GM10266 (cell line): ENCODE measurements at regions not wholly inside any gene's neighbourhood (a gene's known extent, or its start where the extent isn't known, plus 50 kb on each side); places are given as distances from the start of the nearest gene placed in this dataset.

Source experiments
- DNase-seq: peaks from one replicate; pipeline ENCODE4 v3.0.0; 2012; ENCODE audit errors: extremely low spot score
- TF ChIP-seq, protein P1 (sequence below): IDR thresholded peaks from 2 replicates; pipeline ENCODE4 v1.5.1; 2012; ENCODE audit warnings: mild to moderate bottlenecking, low read depth; ENCODE audit not compliant: control insufficient read depth, insufficient read depth; ENCODE audit errors: missing control alignments

DNA sequence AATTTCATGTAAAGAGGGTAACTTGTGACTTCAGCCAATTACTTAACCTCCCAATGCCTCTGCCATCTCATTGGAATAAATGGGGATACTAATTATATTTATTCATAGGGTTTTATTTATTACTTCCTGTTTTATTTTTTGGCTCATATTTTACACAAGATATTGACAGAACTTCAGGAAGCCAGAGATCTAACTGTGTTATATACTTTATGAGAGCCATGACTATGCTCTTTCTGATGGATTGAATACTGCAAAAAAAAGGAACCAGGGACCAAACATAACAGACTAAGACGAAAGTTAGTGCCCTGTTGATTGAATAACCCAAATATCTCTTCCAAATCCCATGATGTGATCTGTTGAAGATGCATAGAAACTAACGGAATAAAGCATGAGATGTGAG is 243.3 kb upstream of the STARD13 start:
- TF ChIP-seq, protein P1, sequence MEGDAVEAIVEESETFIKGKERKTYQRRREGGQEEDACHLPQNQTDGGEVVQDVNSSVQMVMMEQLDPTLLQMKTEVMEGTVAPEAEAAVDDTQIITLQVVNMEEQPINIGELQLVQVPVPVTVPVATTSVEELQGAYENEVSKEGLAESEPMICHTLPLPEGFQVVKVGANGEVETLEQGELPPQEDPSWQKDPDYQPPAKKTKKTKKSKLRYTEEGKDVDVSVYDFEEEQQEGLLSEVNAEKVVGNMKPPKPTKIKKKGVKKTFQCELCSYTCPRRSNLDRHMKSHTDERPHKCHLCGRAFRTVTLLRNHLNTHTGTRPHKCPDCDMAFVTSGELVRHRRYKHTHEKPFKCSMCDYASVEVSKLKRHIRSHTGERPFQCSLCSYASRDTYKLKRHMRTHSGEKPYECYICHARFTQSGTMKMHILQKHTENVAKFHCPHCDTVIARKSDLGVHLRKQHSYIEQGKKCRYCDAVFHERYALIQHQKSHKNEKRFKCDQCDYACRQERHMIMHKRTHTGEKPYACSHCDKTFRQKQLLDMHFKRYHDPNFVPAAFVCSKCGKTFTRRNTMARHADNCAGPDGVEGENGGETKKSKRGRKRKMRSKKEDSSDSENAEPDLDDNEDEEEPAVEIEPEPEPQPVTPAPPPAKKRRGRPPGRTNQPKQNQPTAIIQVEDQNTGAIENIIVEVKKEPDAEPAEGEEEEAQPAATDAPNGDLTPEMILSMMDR, result no peak
- no peak for DNase-seq

DNA sequence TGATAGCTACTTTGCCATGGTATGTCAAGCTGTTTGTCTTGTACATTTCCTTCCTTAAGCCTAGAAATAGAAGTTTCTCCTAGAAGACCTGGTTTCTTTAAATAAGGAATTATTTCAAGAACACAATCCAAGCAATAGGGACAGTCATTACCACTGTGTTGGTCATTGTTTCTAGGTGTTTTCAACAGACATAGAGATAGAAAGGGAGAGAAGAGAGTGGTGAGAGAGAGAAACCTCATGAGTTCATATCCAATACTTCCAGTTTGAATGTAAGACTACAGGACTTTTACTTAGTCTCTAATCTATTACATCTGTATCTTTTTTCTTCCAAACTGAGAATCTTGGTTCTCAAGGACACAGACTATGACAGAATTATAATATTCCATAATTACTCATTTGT is 245.9 kb upstream of the STARD13 start:
- TF ChIP-seq, protein P1, result no peak

DNA sequence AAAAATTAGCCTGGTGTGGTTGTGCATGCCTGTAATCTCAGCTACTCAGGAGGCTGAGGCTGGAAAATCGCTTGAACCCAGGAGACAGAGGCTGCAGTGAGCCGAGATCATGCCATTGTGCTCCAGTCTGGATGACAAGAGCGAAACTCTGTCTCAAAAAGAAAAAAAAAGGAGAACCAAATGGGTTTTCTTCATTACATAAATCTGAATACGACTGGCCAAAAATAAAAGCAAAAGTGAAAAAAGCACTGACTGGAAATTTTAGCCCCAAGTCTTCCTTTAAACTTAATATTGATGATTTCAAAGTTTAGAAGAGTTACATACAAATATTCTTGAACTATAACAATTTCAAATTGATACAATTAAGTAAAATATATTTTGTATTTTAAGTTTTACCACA is 249.5 kb upstream of the STARD13 start:
- TF ChIP-seq, protein P1, result no peak
- DNase-seq, result no peak

More for the DNA sequence above, 245.9 kb upstream of the STARD13 start:
- no peak for DNase-seq

DNA sequence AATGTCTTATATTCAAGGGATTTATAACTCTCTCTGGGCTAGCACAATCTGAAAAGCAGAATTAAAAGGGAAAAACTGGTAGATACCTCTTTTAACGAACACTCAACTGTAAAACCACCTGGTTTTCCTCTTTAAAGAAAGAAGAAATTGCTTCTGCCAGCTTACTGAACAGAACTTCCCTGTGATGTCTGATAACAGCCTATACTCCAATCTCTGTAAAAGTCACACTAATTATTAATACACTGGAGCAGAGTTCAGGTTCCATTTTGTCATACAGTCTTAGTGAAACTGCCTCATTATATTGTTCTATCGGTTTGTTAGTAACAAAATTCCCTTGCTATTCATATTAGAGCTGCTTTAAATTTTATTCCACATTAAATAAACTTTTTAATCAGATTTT is 251.0 kb upstream of the STARD13 start:
- DNase-seq, result no peak
- TF ChIP-seq, protein P1, result no peak

DNA sequence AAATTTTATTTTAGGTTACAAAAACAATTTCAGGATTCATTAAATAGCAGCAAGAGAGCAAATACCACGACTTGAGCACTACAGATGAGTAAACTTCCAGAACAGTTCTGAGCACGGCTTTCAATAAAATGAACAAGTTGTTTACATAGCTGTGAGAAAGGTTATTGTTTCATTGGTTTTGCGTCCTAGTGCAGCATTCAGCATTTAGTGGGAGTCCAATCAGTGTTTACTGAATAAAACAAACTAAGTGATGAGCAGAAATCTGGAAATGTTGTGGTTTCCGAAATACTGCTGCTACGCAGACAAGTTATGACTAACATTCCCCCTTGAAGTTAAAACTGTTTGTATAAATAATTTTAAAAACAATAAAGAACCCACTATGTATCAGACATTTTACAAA is 251.5 kb upstream of the STARD13 start:
- no peak for DNase-seq
- TF ChIP-seq, protein P1, result no peak

DNA sequence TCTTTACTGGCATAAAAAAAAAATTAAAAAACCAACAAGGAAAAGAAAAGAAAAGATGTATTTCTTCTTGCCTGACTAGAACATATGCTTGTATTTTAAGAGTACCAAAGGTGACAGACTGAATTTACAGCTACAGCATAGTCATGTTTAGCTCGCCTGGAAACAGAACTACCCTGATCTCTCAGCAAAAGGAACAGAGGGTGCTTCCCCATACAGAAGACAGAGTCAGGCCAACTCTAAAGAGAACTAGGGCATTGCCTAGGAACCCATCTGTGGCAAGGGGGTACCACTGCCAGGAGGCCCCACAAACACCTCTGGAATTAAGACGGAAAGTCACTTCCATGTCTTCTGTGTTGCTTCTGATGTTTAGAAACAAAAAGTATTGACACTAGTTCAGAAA is 252.1 kb upstream of the STARD13 start:
- TF ChIP-seq, protein P1, result no peak
- DNase-seq, result no peak

DNA sequence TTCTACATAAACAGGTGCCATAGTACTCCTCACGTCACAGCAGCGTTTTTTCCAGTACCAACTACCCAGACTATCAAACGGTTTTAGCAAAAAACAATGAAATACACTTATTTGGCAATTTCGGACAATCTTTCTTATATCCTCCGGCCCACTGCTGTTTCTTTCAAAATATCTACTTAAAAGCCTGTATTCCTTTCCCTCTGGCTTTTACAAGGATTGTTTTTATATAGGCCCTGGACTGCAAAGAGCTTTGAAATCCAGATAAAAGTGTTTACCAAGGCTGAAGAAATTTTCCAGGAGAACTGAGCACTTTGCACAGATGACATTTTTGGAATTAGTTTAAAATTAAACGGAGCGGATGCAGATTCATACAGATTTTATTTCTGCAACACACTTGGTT is 255.9 kb upstream of the STARD13 start:
- DNase-seq, result no peak
- TF ChIP-seq, protein P1, result no peak
